ENCODE measurements at regions not wholly inside any gene's neighbourhood (a gene's known extent, or its start where the extent isn't known, plus 50 kb on each side); places are given as distances from the start of the nearest gene placed in this dataset.
A peak's percentile ranks its signal among the peaks of the same experiment; 100 is the strongest.

DNA sequence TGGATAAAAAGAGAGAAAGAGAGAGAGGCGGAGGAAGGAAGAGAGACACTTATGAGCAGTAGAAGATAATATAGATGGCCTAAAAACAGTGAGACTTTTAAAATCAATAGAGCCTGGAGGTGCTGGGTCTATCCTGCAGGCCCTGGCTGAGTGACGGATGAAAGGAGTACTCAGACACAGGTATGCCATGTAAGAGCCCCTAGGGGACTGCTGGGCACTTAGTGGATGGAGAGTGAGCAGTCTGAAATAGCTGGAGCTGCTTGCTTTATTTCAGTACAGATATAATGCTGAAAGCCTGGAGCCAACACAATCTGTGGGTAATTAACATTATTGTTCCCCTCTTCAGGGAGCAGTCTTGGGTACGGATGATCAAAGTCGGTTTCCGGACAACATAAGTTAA, 578.6 kb downstream of the SPOCK3 start:
- no peak for DNase-seq

DNA sequence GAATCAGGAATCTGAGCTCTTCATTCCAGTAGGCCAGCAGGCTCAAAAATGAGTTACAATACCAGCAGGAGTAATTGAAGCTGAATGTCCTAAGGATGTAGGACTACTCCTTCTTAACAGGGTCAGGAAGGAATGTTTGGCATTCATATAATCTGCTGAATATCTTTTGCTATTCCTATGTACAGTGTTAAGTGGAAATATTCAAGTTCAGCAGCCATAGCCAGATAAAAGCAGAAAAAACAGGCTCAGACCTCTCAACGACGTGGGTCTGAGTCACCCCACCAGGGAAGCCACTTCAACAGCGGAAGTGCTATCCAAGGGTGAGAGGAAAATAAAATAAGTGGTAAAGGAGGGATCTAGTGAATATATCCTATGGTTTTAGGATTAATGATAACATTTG, 577.0 kb downstream of the SPOCK3 start:
- DNase-seq = no peak

DNA sequence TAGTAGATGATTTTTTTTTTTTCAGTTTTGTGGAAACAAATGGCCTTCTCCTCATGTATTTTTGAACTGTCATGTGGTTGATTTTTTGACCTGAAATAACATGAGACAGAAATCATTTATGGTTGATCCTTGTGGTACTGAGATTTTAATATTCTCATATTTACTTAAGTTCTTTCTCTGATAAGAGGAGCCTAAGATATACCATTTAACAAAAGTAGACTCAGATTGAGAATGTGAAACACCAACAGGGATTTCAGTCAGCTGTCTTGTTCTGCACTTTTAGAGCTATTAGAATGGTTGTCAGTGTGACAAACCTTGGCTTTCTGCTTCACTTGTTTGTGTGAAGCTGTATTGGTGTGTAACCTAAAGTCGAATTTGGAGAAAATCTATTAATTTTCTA, 575.7 kb downstream of the SPOCK3 start:
- DNase-seq = no peak

DNA sequence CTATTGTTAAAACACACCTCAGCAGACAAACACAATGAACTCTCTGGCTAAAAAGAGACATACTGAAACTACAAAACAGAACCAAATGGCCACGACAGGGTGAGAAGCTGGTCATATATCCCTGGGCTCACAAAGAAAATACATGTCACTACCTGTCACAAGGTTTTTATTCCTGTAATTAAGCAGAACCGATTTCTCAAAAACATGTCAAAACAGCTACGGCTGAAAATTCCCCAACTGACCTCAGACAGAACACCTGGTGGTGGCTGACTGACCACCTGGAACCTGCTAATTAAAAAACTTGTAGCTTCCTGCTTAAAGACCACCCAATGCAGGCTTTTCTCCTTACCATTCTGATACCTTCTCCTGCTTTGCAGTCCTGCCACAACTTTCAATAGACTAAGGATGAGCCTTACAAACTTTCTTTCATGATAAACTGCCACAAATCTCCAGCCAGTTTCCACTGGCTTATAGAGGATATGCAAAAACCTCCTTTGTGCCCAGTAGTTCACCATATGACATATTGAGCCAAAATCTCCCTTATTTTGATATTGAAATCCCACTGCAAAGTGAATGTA, 571.9 kb downstream of the SPOCK3 start:
- DNase-seq = no peak

DNA sequence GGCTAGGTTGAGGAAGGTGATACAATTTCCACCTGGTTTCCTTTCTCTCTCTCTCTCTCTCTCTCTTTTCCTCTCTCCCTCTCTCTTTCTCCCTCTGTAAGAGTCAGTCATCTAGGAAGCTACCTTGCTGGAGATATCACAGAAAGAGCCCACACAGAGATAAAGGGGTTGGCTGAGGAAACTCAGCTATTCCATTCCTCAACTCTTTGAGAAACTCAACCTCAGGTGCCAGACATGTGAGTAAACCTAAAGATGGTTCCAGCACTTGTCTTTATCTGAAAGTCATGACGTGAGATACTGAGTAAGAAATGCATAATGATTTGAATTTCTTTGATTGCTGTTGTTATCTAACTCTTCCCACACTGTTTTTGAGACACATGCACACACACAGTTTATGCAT, 564.0 kb downstream of the SPOCK3 start:
- DNase-seq = no peak

DNA sequence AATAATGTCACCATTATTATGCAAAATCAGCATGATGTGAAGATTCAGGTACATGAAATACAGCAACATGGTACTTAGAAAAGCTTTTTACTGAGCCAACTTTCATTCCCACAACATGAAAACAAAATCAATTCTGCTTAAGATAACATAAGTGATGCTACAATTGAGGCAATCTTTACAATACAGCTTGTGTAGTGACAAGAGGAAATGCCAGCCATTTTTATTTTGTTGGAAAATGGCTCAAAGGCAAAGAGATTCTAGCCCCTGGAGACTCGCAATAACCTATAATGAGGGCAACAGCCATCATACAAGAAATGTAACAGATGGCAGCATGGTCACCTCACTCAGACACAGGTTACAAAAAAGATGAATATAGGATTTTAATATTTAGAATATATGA, 560.4 kb downstream of the SPOCK3 start:
- no peak for DNase-seq

DNA sequence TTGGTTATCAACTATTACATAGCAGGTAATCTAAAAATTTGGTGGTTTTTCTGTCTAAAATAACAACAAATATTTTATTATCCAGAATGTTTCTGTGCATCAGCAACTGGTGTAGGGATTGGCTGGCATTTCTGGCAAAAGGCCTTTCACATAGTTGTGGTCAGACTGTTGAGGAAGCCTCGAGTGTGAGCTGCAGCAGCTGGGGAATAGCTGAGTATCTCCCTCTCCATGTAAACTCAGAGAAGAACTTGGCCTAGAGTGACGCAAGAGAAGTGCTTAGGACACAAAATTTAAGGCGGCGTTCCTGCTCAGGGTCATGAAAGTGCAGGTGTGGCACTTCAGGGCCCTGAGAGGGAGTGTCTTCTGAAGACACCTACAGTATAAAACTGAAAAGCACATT, 558.9 kb downstream of the SPOCK3 start:
- DNase-seq = peak; percentile 6

DNA sequence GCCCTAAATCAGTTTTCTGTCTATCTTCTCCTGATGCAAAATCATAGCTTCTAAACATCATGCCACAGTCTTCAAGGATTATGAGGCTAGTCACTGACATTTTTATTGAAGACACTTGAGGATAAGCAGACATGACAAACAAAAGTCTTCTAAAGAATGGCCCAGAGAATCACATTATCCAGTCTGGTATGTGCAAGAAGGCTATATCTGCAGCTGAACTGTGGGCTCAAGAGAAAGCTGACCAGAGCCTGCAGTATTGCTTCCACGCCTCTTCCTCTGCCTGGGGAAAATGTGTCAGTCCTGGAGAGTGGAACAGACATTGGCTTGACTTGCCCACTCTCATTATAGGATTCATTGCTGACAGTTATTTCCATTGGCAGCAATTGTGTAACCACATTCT, 553.5 kb downstream of the SPOCK3 start:
- DNase-seq = no peak

DNA sequence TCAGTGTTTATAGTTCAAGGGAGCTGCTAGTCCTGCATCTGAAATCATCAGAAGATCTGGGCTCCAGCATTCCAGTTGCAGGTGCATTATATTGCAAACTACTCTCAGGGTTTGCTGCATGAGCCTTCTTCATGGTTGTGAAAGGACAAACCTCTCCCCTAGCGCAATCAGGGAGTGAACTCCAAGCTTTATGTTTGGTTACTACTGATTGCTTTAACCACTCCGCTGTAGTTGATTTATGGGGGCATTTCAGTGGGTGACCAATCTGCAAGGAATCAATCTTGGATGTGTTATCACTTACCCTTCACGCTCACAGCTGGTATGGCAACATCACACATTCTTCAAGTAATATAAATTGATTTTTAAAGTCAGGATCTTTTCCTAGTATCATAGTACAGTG, 552.1 kb downstream of the SPOCK3 start:
- no peak for DNase-seq

Measured in T1000 (cell line).